C4-2B (cell line): ENCODE measurements at regions not wholly inside any gene's neighbourhood (a gene's known extent, or its start where the extent isn't known, plus 50 kb on each side); places are given as distances from the start of the nearest gene placed in this dataset.

Experiments
- ZFX ChIP-seq: fragments of 450-650 bp; IDR thresholded peaks from 2 replicates; pipeline ENCODE4 v1.6.1; 2017
- TF ChIP-seq, protein P1 (sequence below): fragments of 450-650 bp; conservative IDR thresholded peaks from 2 replicates; pipeline ENCODE4 v1.5.1; 2017; ENCODE audit warnings: mild to moderate bottlenecking

DNA sequence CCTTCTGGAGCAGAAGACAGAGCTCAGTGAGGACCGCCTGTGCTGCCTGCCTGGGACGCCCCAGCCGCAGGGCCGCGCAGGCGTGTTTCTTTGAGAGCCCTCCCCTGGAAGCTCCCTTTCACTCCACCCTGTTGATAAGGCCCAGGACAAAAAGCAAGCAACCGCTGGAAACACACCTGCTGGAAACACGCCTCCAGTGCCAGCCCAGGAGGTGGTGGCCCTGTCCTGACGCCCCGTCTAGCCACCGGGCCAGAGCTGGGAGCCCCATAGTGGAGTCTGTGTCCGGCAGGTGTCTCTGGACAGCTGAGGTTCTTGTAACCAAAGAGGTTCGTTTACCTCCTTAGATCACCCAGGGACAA lies 173.8 kb downstream of the KATNAL1 start:
- TF ChIP-seq, protein P1, sequence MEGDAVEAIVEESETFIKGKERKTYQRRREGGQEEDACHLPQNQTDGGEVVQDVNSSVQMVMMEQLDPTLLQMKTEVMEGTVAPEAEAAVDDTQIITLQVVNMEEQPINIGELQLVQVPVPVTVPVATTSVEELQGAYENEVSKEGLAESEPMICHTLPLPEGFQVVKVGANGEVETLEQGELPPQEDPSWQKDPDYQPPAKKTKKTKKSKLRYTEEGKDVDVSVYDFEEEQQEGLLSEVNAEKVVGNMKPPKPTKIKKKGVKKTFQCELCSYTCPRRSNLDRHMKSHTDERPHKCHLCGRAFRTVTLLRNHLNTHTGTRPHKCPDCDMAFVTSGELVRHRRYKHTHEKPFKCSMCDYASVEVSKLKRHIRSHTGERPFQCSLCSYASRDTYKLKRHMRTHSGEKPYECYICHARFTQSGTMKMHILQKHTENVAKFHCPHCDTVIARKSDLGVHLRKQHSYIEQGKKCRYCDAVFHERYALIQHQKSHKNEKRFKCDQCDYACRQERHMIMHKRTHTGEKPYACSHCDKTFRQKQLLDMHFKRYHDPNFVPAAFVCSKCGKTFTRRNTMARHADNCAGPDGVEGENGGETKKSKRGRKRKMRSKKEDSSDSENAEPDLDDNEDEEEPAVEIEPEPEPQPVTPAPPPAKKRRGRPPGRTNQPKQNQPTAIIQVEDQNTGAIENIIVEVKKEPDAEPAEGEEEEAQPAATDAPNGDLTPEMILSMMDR, result no peak
- TF ChIP-seq ZFX, result no peak
